Mucosa of descending colon (tissue), 3 donors: ENCODE measurements at regions not wholly inside any gene's neighbourhood (a gene's known extent, or its start where the extent isn't known, plus 50 kb on each side); places are given as distances from the start of the nearest gene placed in this dataset.

ENCODE experiments used
- ATAC-seq: fragments of 200-7000 bp; cut with Tn5 transposase; one replicate; pipeline ENCODE4 v1.9.1; 2020; ENCODE audit warnings: mild to moderate bottlenecking, moderate library complexity
- DNase-seq, 3 donors: peaks; one replicate each; pipeline ENCODE4 v3.0.0-alpha.2; 2020
- H3K36me3 ChIP-seq: fragments of 200-600 bp; one replicate; pipeline ENCODE4 v1.8.0; 2021; ENCODE audit warnings: low read depth, mild to moderate bottlenecking
- H3K4me1 ChIP-seq: fragments of 200-600 bp; one replicate; pipeline ENCODE4 v1.8.0; 2021; ENCODE audit warnings: low read depth, mild to moderate bottlenecking
- H3K4me3 ChIP-seq: fragments of 200-600 bp; one replicate; pipeline ENCODE4 v1.8.0; 2021; ENCODE audit warnings: mild to moderate bottlenecking
- H3K9me3 ChIP-seq: fragments of 200-600 bp; one replicate; pipeline ENCODE4 v1.8.0; 2021; ENCODE audit warnings: mild to moderate bottlenecking
- CTCF ChIP-seq: fragments of 200-600 bp; IDR thresholded peaks from one replicate; pipeline ENCODE4 v1.8.0; 2022; ENCODE audit warnings: antibody characterized with exemption, mild to moderate bottlenecking
- intact Hi-C, 2 donors: fragments of 100-400 bp; cut with DNase I in 1 of 2; cut with micrococcal nuclease in 1 of 2; formaldehyde crosslinking; loops; one replicate each; pipeline versions ENCODE4 v1.11.0 to v1.11.1; 2022; cut with DNase I, micrococcal nuclease
- donor health status: DM: no; HTN: no; CAD: no; lungs with moderate emphysema.
- donor health status: DM: no; HTN: no; CAD: no.
- donor health status: DM: no; HTN: yes; CAD: no.

- Histone ChIP-seq H3K9me3 (peaks cover 52% of the 10 kb centered on the region), H3K4me1 (no peaks in the 10 kb centered on the region)
These were observed 584.3 kb upstream of the ADAMTS16 start for GRCh38 chr5:4555725-4556285.

GRCh38 chr5:4561403-4561802 is 578.7 kb upstream of the ADAMTS16 start:
- ATAC-seq (no peak), DNase-seq (no peak)
- Histone ChIP-seq H3K36me3 (no peaks in the 10 kb centered on the region), H3K4me3 (no peak overlapping the region), H3K9me3 (peaks cover 60% of the 10 kb centered on the region), H3K4me1 (no peaks in the 10 kb centered on the region)
- intact Hi-C loops: no loop called here
- no peak for TF ChIP-seq CTCF

More at GRCh38 chr5:4555725-4556285, 584.3 kb upstream of the ADAMTS16 start:
- Histone ChIP-seq H3K4me3 (no peak overlapping the region), H3K36me3 (no peaks in the 10 kb centered on the region)
- no peak for DNase-seq
- TF ChIP-seq CTCF: no peak
- ATAC-seq: no peak
- intact Hi-C loops: no loop called here

GRCh38 chr5:4563400-4563799 is 576.7 kb upstream of the ADAMTS16 start:
- Histone ChIP-seq H3K9me3 (peaks cover 55% of the 10 kb centered on the region), H3K4me1 (no peaks in the 10 kb centered on the region), H3K4me3 (no peak overlapping the region), H3K36me3 (no peaks in the 10 kb centered on the region)
- ATAC-seq (no peak), DNase-seq (no peak)
- no peak for TF ChIP-seq CTCF
- intact Hi-C loops: no loop called here

GRCh38 chr5:4570047-4570995 is 569.8 kb upstream of the ADAMTS16 start:
- DNase-seq (no peak), ATAC-seq (no peak)
- TF ChIP-seq CTCF: no peak
- Histone ChIP-seq H3K9me3 (peaks cover 22% of the 10 kb centered on the region), H3K4me3 (no peak overlapping the region), H3K4me1 (no peaks in the 10 kb centered on the region), H3K36me3 (no peaks in the 10 kb centered on the region)
- intact Hi-C loops: no loop called here

- Histone ChIP-seq H3K4me3 (no peak overlapping the region), H3K9me3 (peaks cover 19% of the 10 kb centered on the region), H3K36me3 (no peaks in the 10 kb centered on the region), H3K4me1 (no peaks in the 10 kb centered on the region)
- TF ChIP-seq CTCF: no peak
- DNase-seq (no peak), ATAC-seq (no peak)
- intact Hi-C loops: no loop called here
These were observed 568.7 kb upstream of the ADAMTS16 start for GRCh38 chr5:4571248-4571948.
